ENCODE measurements at regions not wholly inside any gene's neighbourhood (a gene's known extent, or its start where the extent isn't known, plus 50 kb on each side); places are given as distances from the start of the nearest gene placed in this dataset.

- no peak for TF ChIP-seq CTCF (IDR thresholded peaks at IDR 0.05; ENCODE audit: unreplicated experiment in 3 of 3)
- Mint-ChIP-seq H3K36me3 (ENCODE audit: low read depth) (no peaks in the 10 kb centered on the region), H3K4me3 (no peak overlapping the region), H3K9me3 (no peaks in the 10 kb centered on the region), H3K27me3 (ENCODE audit: low read depth) (no peaks in the 10 kb centered on the region), H3K27ac (no peak overlapping the region), H3K4me1 (no peaks in the 10 kb centered on the region)
Observed at GRCh38 chr13:103243495-103243894, 177.3 kb upstream of the SLC10A2 start.

GRCh38 chr13:103238441-103238840, 172.2 kb upstream of the SLC10A2 start:
- no peak for TF ChIP-seq CTCF (IDR thresholded peaks at IDR 0.05; ENCODE audit: unreplicated experiment in 3 of 3)
- no peak overlapping the region for H3K27ac Mint-ChIP-seq

GRCh38 chr13:103236213-103236612, 170.0 kb upstream of the SLC10A2 start:
- TF ChIP-seq CTCF (IDR thresholded peaks at IDR 0.05; ENCODE audit: unreplicated experiment in 3 of 3): no peak
- no peak overlapping the region for H3K27ac Mint-ChIP-seq

More at GRCh38 chr13:103238441-103238840, 172.2 kb upstream of the SLC10A2 start:
- Mint-ChIP-seq H3K9me3 (peaks cover 5% of the 10 kb centered on the region), H3K4me1 (no peaks in the 10 kb centered on the region), H3K27me3 (ENCODE audit: low read depth) (no peaks in the 10 kb centered on the region), H3K4me3 (no peak overlapping the region), H3K36me3 (ENCODE audit: low read depth) (no peaks in the 10 kb centered on the region)

GRCh38 chr13:103229674-103230073, 163.5 kb upstream of the SLC10A2 start:
- Mint-ChIP-seq H3K36me3 (ENCODE audit: low read depth) (peaks cover 3% of the 10 kb centered on the region), H3K9me3 (peaks cover 24% of the 10 kb centered on the region)

More at GRCh38 chr13:103236213-103236612, 170.0 kb upstream of the SLC10A2 start:
- Mint-ChIP-seq H3K4me1 (no peaks in the 10 kb centered on the region), H3K9me3 (peaks cover 18% of the 10 kb centered on the region), H3K27me3 (ENCODE audit: low read depth) (no peaks in the 10 kb centered on the region), H3K4me3 (no peak overlapping the region), H3K36me3 (ENCODE audit: low read depth) (no peaks in the 10 kb centered on the region)

GRCh38 chr13:103224804-103225203, 158.6 kb upstream of the SLC10A2 start:
- no peak for TF ChIP-seq CTCF (IDR thresholded peaks at IDR 0.05; ENCODE audit: unreplicated experiment in 3 of 3)
- no peaks in the 10 kb centered on the region for H3K4me1 Mint-ChIP-seq
- H3K4me3 Mint-ChIP-seq: no peak overlapping the region
- H3K27me3 Mint-ChIP-seq (ENCODE audit: low read depth): no peaks in the 10 kb centered on the region
- H3K27ac Mint-ChIP-seq: no peak overlapping the region
- peaks cover 3% of the 10 kb centered on the region for H3K36me3 Mint-ChIP-seq (ENCODE audit: low read depth)
- H3K9me3 Mint-ChIP-seq: peaks cover 2% of the 10 kb centered on the region

More at GRCh38 chr13:103229674-103230073, 163.5 kb upstream of the SLC10A2 start:
- Mint-ChIP-seq H3K27ac (no peak overlapping the region), H3K4me3 (no peak overlapping the region), H3K27me3 (ENCODE audit: low read depth) (no peaks in the 10 kb centered on the region), H3K4me1 (no peaks in the 10 kb centered on the region)
- TF ChIP-seq CTCF (IDR thresholded peaks at IDR 0.05; ENCODE audit: unreplicated experiment in 3 of 3): no peak

GRCh38 chr13:103222683-103223082, 156.5 kb upstream of the SLC10A2 start:
- Mint-ChIP-seq H3K27ac (no peak overlapping the region), H3K4me3 (no peak overlapping the region), H3K9me3 (no peaks in the 10 kb centered on the region), H3K27me3 (ENCODE audit: low read depth) (no peaks in the 10 kb centered on the region), H3K4me1 (no peaks in the 10 kb centered on the region), H3K36me3 (ENCODE audit: low read depth) (no peaks in the 10 kb centered on the region)
- TF ChIP-seq CTCF (IDR thresholded peaks at IDR 0.05; ENCODE audit: unreplicated experiment in 3 of 3): no peak
